OCI-LY1 (cell line): ENCODE measurements at regions not wholly inside any gene's neighbourhood (a gene's known extent, or its start where the extent isn't known, plus 50 kb on each side); places are given as distances from the start of the nearest gene placed in this dataset.
A peak's percentile ranks its signal among the peaks of the same experiment; 100 is the strongest.
"Not testable (repeated sequence)": the region's sequence is repeated elsewhere in the genome, so short reads cannot be mapped to it uniquely, and the experiment has no call there.

Experiments used
- H2AFZ ChIP-seq: fragments of 200-600 bp; sonication (generic), shearing (Covaris generic); 2 replicates; pipeline ENCODE4 v1.6.0; 2014; ENCODE audit warnings: antibody characterized with exemption, mild to moderate bottlenecking, low read length
- H3F3A ChIP-seq: fragments of 200-600 bp; sonication (generic), shearing (Covaris generic); 2 replicates; pipeline ENCODE4 v1.6.0; 2014; ENCODE audit warnings: mild to moderate bottlenecking, antibody characterized with exemption, low read length, moderate library complexity; ENCODE audit not compliant: insufficient read depth
- H3K27ac ChIP-seq: fragments of 200-600 bp; sonication (generic); 2 replicates; pipeline ENCODE4 v1.5.1; 2014; ENCODE audit warnings: low read length, mixed run types, mild to moderate bottlenecking, low read depth; ENCODE audit not compliant: poor library complexity, severe bottlenecking
- H3K27me3 ChIP-seq: fragments of 200-600 bp; sonication (generic); 2 replicates; pipeline ENCODE4 v1.6.0; 2014; ENCODE audit warnings: antibody characterized with exemption, mild to moderate bottlenecking, low read length, moderate library complexity; ENCODE audit not compliant: insufficient read depth
- H3K36me3 ChIP-seq: fragments of 200-600 bp; sonication (generic); 2 replicates; pipeline ENCODE4 v1.6.1; 2014; ENCODE audit warnings: mild to moderate bottlenecking, antibody characterized with exemption, low read length, moderate library complexity, mixed read lengths; ENCODE audit not compliant: insufficient read depth
- H3K4me1 ChIP-seq: fragments of 200-600 bp; sonication (generic); 2 replicates; pipeline ENCODE4 v1.5.1; 2014; ENCODE audit warnings: mild to moderate bottlenecking, low read length, moderate library complexity; ENCODE audit not compliant: insufficient read depth, severe bottlenecking
- H3K4me2 ChIP-seq: fragments of 200-600 bp; sonication (generic), shearing (Covaris generic); 2 replicates; pipeline ENCODE4 v1.6.1; 2014; ENCODE audit warnings: low read length
- H3K4me3 ChIP-seq: fragments of 200-600 bp; sonication (generic); 2 replicates; pipeline ENCODE4 v1.5.1; 2014; ENCODE audit warnings: low read length, low read depth, mild to moderate bottlenecking, mixed read lengths; ENCODE audit not compliant: poor library complexity, severe bottlenecking
- H3K79me2 ChIP-seq: fragments of 200-600 bp; shearing (Covaris generic); 2 replicates; pipeline ENCODE4 v1.6.1; 2016; ENCODE audit warnings: mixed run types, low read length, mixed read lengths; ENCODE audit not compliant: insufficient read depth
- H3K9ac ChIP-seq: fragments of 200-600 bp; sonication (generic), shearing (Covaris generic); 2 replicates; pipeline ENCODE4 v1.6.1; 2014; ENCODE audit warnings: mild to moderate bottlenecking, low read length, mixed read lengths
- H3K9me2 ChIP-seq: fragments of 200-600 bp; sonication (generic), shearing (Covaris generic); 2 replicates; pipeline ENCODE4 v1.6.1; 2014; ENCODE audit warnings: low read depth, mild to moderate bottlenecking, low read length, mixed read lengths
- H3K9me3 ChIP-seq: fragments of 200-600 bp; shearing (Covaris generic); 2 replicates; pipeline ENCODE4 v1.6.1; 2014; ENCODE audit warnings: low read length, mixed read lengths
- H4K20me1 ChIP-seq: fragments of 200-600 bp; sonication (generic), shearing (Covaris generic); 2 replicates; pipeline ENCODE4 v1.6.0; 2016; ENCODE audit warnings: mild to moderate bottlenecking, low read length; ENCODE audit not compliant: insufficient read depth
- CTCF ChIP-seq: fragments of 200-600 bp; sonication (generic), shearing (Covaris generic); IDR thresholded peaks from 2 replicates; pipeline ENCODE4 v1.5.1; 2017; ENCODE audit warnings: mild to moderate bottlenecking, antibody characterized with exemption, low read length, moderate library complexity, mixed read lengths
- EZH2 ChIP-seq: fragments of 200-600 bp; sonication (generic), shearing (Covaris generic); IDR thresholded peaks from 2 replicates; pipeline ENCODE4 v1.8.0; 2017; ENCODE audit warnings: borderline replicate concordance, mixed run types, mild to moderate bottlenecking, antibody characterized with exemption, low read length, moderate library complexity, mixed read lengths

- Histone ChIP-seq H3K4me1 (no peaks in the 10 kb centered on the region), H3K9ac (no peak overlapping the region), H3K9me3 (no peaks in the 10 kb centered on the region), H3K4me3 (no peak overlapping the region), H3K27me3 (no peaks in the 10 kb centered on the region), H3K4me2 (no peak overlapping the region), H2AFZ (no peak overlapping the region), H4K20me1 (no peaks in the 10 kb centered on the region), H3K27ac (no peak overlapping the region), H3K36me3 (no peaks in the 10 kb centered on the region), H3K79me2 (no peaks in the 10 kb centered on the region), H3F3A (no peaks in the 10 kb centered on the region), H3K9me2 (no peaks in the 10 kb centered on the region)
- no peak for TF ChIP-seq EZH2
- TF ChIP-seq CTCF = no peak
Measured at GRCh38 chr5:2810644-2811043, 59.2 kb upstream of the IRX2 start.

GRCh38 chr5:2807244-2807643 is 55.8 kb upstream of the IRX2 start:
- H2AFZ ChIP-seq, H3K36me3 ChIP-seq, H3K9me3 ChIP-seq, H3K9ac ChIP-seq, H4K20me1 ChIP-seq, H3K27ac ChIP-seq, H3K4me1 ChIP-seq, H3K4me2 ChIP-seq, H3F3A ChIP-seq, H3K4me3 ChIP-seq, H3K27me3 ChIP-seq, H3K9me2 ChIP-seq, H3K79me2 ChIP-seq: not testable (repeated sequence)

GRCh38 chr5:2806176-2806575 is 54.7 kb upstream of the IRX2 start:
- H3F3A ChIP-seq = no peaks in the 10 kb centered on the region
- H3K9ac ChIP-seq = no peak overlapping the region
- no peak overlapping the region for H3K27ac ChIP-seq
- no peaks in the 10 kb centered on the region for H3K9me2 ChIP-seq
- H3K9me3 ChIP-seq = no peaks in the 10 kb centered on the region
- TF ChIP-seq CTCF (no peak), EZH2 (no peak)
- no peak overlapping the region for H2AFZ ChIP-seq
- no peaks in the 10 kb centered on the region for H3K4me1 ChIP-seq
- no peaks in the 10 kb centered on the region for H4K20me1 ChIP-seq
- H3K79me2 ChIP-seq = no peaks in the 10 kb centered on the region
- H3K4me3 ChIP-seq = no peak overlapping the region
- H3K27me3 ChIP-seq = no peaks in the 10 kb centered on the region
- H3K4me2 ChIP-seq = no peak overlapping the region
- no peaks in the 10 kb centered on the region for H3K36me3 ChIP-seq

GRCh38 chr5:2805080-2805479 is 53.6 kb upstream of the IRX2 start:
- Histone ChIP-seq H3K27ac (no peak overlapping the region), H3K9ac (no peak overlapping the region), H3K9me2 (no peaks in the 10 kb centered on the region), H3K79me2 (no peaks in the 10 kb centered on the region), H4K20me1 (no peaks in the 10 kb centered on the region), H3K4me2 (no peak overlapping the region), H3K4me3 (no peak overlapping the region), H2AFZ (no peak overlapping the region), H3K4me1 (no peaks in the 10 kb centered on the region), H3K27me3 (no peaks in the 10 kb centered on the region), H3K9me3 (no peaks in the 10 kb centered on the region), H3F3A (no peaks in the 10 kb centered on the region), H3K36me3 (no peaks in the 10 kb centered on the region)
- TF ChIP-seq CTCF = peak; percentile 6; the same call in 1 of the 2 replicates
- no peak for TF ChIP-seq EZH2
